Fibroblast of pulmonary artery (primary cell): ENCODE measurements at regions not wholly inside any gene's neighbourhood (a gene's known extent, or its start where the extent isn't known, plus 50 kb on each side); places are given as distances from the start of the nearest gene placed in this dataset.
"Not testable (repeated sequence)": the region's sequence is repeated elsewhere in the genome, so short reads cannot be mapped to it uniquely, and the experiment has no call there.

ENCODE experiments used
- DNase-seq: peaks from one replicate; pipeline ENCODE4 v3.0.0-alpha.2; 2010; ENCODE audit warnings: low read depth
- H3K4me3 ChIP-seq: replicated peaks from 2 replicates; pipeline ENCODE4 v1.5.1; 2011; ENCODE audit warnings: low read depth, mild to moderate bottlenecking, control low read depth, low read length, moderate library complexity
- TF ChIP-seq, protein P1 (sequence below): IDR thresholded peaks from 2 replicates; pipeline ENCODE4 v1.5.1; 2011; ENCODE audit warnings: mild to moderate bottlenecking, control low read depth, low read length, inconsistent platforms; ENCODE audit errors: missing control alignments

DNA sequence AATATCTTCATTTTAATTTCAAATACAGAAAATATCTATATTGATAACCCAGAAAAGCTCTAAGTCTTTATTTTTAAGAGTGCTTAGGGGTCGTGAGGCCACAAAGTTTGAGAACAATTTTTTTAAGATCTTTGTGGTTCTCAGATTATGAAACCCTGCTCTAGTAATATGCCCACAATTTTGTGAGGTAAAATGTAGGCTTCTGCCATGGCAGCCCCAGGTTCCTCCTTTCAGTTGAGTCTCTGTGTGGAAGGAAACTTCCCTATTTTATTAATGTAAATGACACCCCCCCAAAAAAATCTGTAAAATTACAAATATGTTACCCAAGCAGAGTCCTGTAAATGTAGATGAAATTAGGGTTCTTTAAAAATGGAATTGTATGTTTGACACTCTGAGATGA, 600.5 kb downstream of the SATB2 start:
- no peak overlapping the region for H3K4me3 ChIP-seq
- TF ChIP-seq, protein P1, sequence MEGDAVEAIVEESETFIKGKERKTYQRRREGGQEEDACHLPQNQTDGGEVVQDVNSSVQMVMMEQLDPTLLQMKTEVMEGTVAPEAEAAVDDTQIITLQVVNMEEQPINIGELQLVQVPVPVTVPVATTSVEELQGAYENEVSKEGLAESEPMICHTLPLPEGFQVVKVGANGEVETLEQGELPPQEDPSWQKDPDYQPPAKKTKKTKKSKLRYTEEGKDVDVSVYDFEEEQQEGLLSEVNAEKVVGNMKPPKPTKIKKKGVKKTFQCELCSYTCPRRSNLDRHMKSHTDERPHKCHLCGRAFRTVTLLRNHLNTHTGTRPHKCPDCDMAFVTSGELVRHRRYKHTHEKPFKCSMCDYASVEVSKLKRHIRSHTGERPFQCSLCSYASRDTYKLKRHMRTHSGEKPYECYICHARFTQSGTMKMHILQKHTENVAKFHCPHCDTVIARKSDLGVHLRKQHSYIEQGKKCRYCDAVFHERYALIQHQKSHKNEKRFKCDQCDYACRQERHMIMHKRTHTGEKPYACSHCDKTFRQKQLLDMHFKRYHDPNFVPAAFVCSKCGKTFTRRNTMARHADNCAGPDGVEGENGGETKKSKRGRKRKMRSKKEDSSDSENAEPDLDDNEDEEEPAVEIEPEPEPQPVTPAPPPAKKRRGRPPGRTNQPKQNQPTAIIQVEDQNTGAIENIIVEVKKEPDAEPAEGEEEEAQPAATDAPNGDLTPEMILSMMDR, result no peak
- no peak for DNase-seq

GRCh38 chr2:198855746-198856145, 602.0 kb downstream of the SATB2 start:
- DNase-seq, H3K4me3 ChIP-seq: not testable (repeated sequence)

GRCh38 chr2:198852248-198852647, 605.5 kb downstream of the SATB2 start:
- TF ChIP-seq, protein P1, result no peak
- H3K4me3 ChIP-seq, result no peak overlapping the region
- DNase-seq, result no peak

- no peak for DNase-seq
- H3K4me3 ChIP-seq, result no peak overlapping the region
- TF ChIP-seq, protein P1, result no peak
These were observed 632.2 kb downstream of the SATB2 start for GRCh38 chr2:198825534-198825933.

- DNase-seq, result no peak
- H3K4me3 ChIP-seq, result no peak overlapping the region
- TF ChIP-seq, protein P1, result no peak
These were observed 640.2 kb downstream of the SATB2 start for GRCh38 chr2:198817536-198817935.

GRCh38 chr2:198815626-198816025, 642.1 kb downstream of the SATB2 start:
- TF ChIP-seq, protein P1, result no peak
- H3K4me3 ChIP-seq, result no peak overlapping the region
- no peak for DNase-seq

DNA sequence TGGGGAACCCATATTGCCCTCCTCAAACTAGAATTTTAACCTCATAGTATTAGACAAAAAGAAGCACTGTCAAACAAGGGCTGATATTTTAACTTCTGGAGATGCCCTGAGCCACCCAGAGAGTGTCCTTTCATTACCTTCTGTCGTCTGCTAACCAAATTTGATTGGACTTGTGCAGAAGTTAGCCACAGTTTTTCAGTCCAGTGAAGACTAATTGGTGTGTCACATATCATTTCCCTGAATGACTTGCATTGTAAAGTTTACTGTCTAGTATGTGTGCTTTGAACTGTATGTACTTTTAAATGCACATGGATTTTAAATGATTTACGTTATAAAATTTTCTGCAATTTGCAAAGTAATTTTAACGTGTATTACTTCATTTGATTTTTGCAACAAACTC, 646.5 kb downstream of the SATB2 start:
- H3K4me3 ChIP-seq, result no peak overlapping the region
- no peak for DNase-seq
- TF ChIP-seq, protein P1, result no peak

DNA sequence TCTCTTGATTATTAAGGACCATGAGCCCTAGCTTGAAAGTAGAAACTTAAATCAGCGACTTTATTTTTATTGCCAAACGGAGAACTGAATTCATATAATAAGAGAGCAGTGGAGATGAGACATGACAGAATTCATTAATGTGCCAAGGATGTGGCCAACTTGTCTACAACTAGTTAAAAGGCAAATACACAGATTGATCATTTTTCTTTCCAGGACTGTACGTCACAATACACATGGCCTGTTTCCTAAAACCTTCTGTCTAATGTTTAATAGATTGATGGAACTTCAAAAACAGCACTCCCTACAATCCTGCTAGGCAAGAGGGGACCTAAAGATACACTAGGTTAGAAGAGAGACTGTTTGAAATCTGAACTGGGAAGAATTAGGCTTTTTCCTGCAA, 647.8 kb downstream of the SATB2 start:
- TF ChIP-seq, protein P1, result no peak
- DNase-seq, result no peak
- no peak overlapping the region for H3K4me3 ChIP-seq
